Activated CD8-positive, alpha-beta T cell treated with anti-CD3 and anti-CD28 coated beads for 36 hours (primary cell): ENCODE measurements at regions not wholly inside any gene's neighbourhood (a gene's known extent, or its start where the extent isn't known, plus 50 kb on each side); places are given as distances from the start of the nearest gene placed in this dataset.

Experiments used
- ATAC-seq: fragments of 200-7000 bp; cut with Tn5 transposase; one replicate; pipeline ENCODE4 v1.10.0; 2021; ENCODE audit warnings: mild to moderate bottlenecking, moderate library complexity
- CTCF ChIA-PET: fragments of 350-600 bp; sonication (Branson Sonifier 250); formaldehyde crosslinking; loops from one replicate; lab custom pipeline; 2021; ENCODE audit warnings: antibody characterized with exemption; lab: Charles Lee
- POLR2A ChIA-PET: fragments of 350-600 bp; sonication (Branson Sonifier 250); formaldehyde crosslinking; loops from one replicate; lab custom pipeline; 2021; ENCODE audit warnings: antibody characterized with exemption; lab: Charles Lee
- DNase-seq: peaks from one replicate; pipeline ENCODE4 v3.0.0-alpha.2; 2020
- H3K27ac Mint-ChIP-seq: one replicate; pipeline ENCODE4 v1.8.0; 2021; ENCODE audit warnings: mild to moderate bottlenecking, mixed read lengths
- H3K27me3 Mint-ChIP-seq: one replicate; pipeline ENCODE4 v1.8.0; 2021; ENCODE audit warnings: mixed read lengths
- H3K36me3 Mint-ChIP-seq: one replicate; pipeline ENCODE4 v1.8.0; 2021; ENCODE audit warnings: low read depth, mixed read lengths
- H3K4me1 Mint-ChIP-seq: one replicate; pipeline ENCODE4 v1.8.0; 2021; ENCODE audit warnings: low read depth, mixed read lengths
- H3K4me3 Mint-ChIP-seq: one replicate; pipeline ENCODE4 v1.8.0; 2021; ENCODE audit warnings: mild to moderate bottlenecking, moderate library complexity, mixed read lengths
- H3K9me3 Mint-ChIP-seq: one replicate; pipeline ENCODE4 v1.8.0; 2021; ENCODE audit warnings: mixed read lengths
- CTCF ChIP-seq: fragments of 200-600 bp; IDR thresholded peaks from one replicate; pipeline ENCODE4 v1.8.0; 2022; ENCODE audit warnings: antibody characterized with exemption, mild to moderate bottlenecking
- intact Hi-C: fragments of 100-400 bp; cut with micrococcal nuclease; formaldehyde crosslinking; loops from one replicate; pipeline ENCODE4 v1.10.0; 2022

- no peaks in the 10 kb centered on the region for H3K36me3 Mint-ChIP-seq
- no peaks in the 10 kb centered on the region for H3K9me3 Mint-ChIP-seq
- no peaks in the 10 kb centered on the region for H3K4me1 Mint-ChIP-seq
- DNase-seq (no peak), ATAC-seq (no peak)
- no peak for TF ChIP-seq CTCF
- intact Hi-C loops = no loop called here
- H3K27ac Mint-ChIP-seq = no peak overlapping the region
- peaks cover 18% of the 10 kb centered on the region for H3K27me3 Mint-ChIP-seq
- ChIA-PET CTCF (no interaction called here), POLR2A (no interaction called here)
- no peak overlapping the region for H3K4me3 Mint-ChIP-seq
Observed at GRCh38 chr5:37906416-37906815, 66.6 kb upstream of the GDNF start.

GRCh38 chr5:37905230-37905629 is 65.4 kb upstream of the GDNF start:
- H3K27me3 Mint-ChIP-seq = peaks cover 14% of the 10 kb centered on the region
- H3K27ac Mint-ChIP-seq = no peak overlapping the region
- no peak for ATAC-seq

GRCh38 chr5:37902323-37902722 is 62.5 kb upstream of the GDNF start:
- intact Hi-C loops = no loop called here
- H3K4me1 Mint-ChIP-seq = no peaks in the 10 kb centered on the region
- no peaks in the 10 kb centered on the region for H3K9me3 Mint-ChIP-seq
- no peak for ATAC-seq
- DNase-seq = no peak
- CTCF ChIA-PET = no interaction called here
- H3K27me3 Mint-ChIP-seq = peaks cover 7% of the 10 kb centered on the region
- no peak overlapping the region for H3K4me3 Mint-ChIP-seq
- TF ChIP-seq CTCF = no peak
- POLR2A ChIA-PET = no interaction called here
- no peaks in the 10 kb centered on the region for H3K36me3 Mint-ChIP-seq
- H3K27ac Mint-ChIP-seq = no peak overlapping the region

More at GRCh38 chr5:37905230-37905629, 65.4 kb upstream of the GDNF start:
- H3K4me3 Mint-ChIP-seq = no peak overlapping the region
- H3K4me1 Mint-ChIP-seq = no peaks in the 10 kb centered on the region
- no peaks in the 10 kb centered on the region for H3K9me3 Mint-ChIP-seq
- H3K36me3 Mint-ChIP-seq = no peaks in the 10 kb centered on the region
- POLR2A ChIA-PET = no interaction called here
- DNase-seq = no peak
- intact Hi-C loops = no loop called here
- CTCF ChIA-PET = no interaction called here
- no peak for TF ChIP-seq CTCF

- POLR2A ChIA-PET = no interaction called here
- no peaks in the 10 kb centered on the region for H3K4me1 Mint-ChIP-seq
- peaks cover 5% of the 10 kb centered on the region for H3K27me3 Mint-ChIP-seq
- DNase-seq (no peak), ATAC-seq (no peak)
- CTCF ChIA-PET = no interaction called here
- intact Hi-C loops = no loop called here
- no peak for TF ChIP-seq CTCF
- H3K9me3 Mint-ChIP-seq = no peaks in the 10 kb centered on the region
- H3K27ac Mint-ChIP-seq = no peak overlapping the region
- no peaks in the 10 kb centered on the region for H3K36me3 Mint-ChIP-seq
- no peak overlapping the region for H3K4me3 Mint-ChIP-seq
Observed at GRCh38 chr5:37900692-37901091, 60.9 kb upstream of the GDNF start.

- no peak for TF ChIP-seq CTCF
- H3K36me3 Mint-ChIP-seq = no peaks in the 10 kb centered on the region
Observed at GRCh38 chr5:37899037-37899436, 59.2 kb upstream of the GDNF start.

More at GRCh38 chr5:37899037-37899436, 59.2 kb upstream of the GDNF start:
- POLR2A ChIA-PET = no interaction called here
- ATAC-seq = no peak
- H3K27me3 Mint-ChIP-seq = peaks cover 5% of the 10 kb centered on the region
- no peak overlapping the region for H3K4me3 Mint-ChIP-seq
- CTCF ChIA-PET = interaction anchor here (1.3 kb wide), 1 partner anchor 294 kb away, joined by 3 read pairs; no protein-coding TSS in a partner anchor
- no peak for DNase-seq
- H3K9me3 Mint-ChIP-seq = no peaks in the 10 kb centered on the region
- no peaks in the 10 kb centered on the region for H3K4me1 Mint-ChIP-seq
- no peak overlapping the region for H3K27ac Mint-ChIP-seq
- intact Hi-C loops = no loop called here
